Kidney (tissue), 13 donors: ENCODE measurements at regions not wholly inside any gene's neighbourhood (a gene's known extent, or its start where the extent isn't known, plus 50 kb on each side); places are given as distances from the start of the nearest gene placed in this dataset.

Experiments
- DNase-seq, 5 donors: peaks; one replicate each; pipeline ENCODE4 v3.0.0-alpha.2; 2013 to 2020
- FAIRE-seq: peaks from 2 replicates; lab custom pipeline; 2012; peaks lifted over from hg19 to GRCh38; lab: Jason Lieb, UNC
- H3K27ac ChIP-seq, 2 donors: one replicate each; pipeline ENCODE4 v1.7.0; 2013; ENCODE audit warnings: low read depth in 2 of 2, low read length in 2 of 2, inconsistent platforms in 1 of 2
- H3K27me3 ChIP-seq: one replicate; pipeline ENCODE4 v1.7.1; 2013; ENCODE audit warnings: low read length, inconsistent platforms; ENCODE audit not compliant: control insufficient read depth, insufficient read depth
- H3K36me3 ChIP-seq, 3 donors: one replicate each; pipeline versions ENCODE4 v1.7.0 to v1.7.1; 2013; ENCODE audit warnings: low read length in 3 of 3, control low read depth in 1 of 3, inconsistent platforms in 1 of 3; ENCODE audit not compliant: insufficient read depth in 3 of 3, control insufficient read depth in 2 of 3
- H3K4me1 ChIP-seq, 3 donors: one replicate each; pipeline versions ENCODE4 v1.7.0 to v1.7.1; 2013; ENCODE audit warnings: low read length in 3 of 3, inconsistent platforms in 1 of 3, low read depth in 1 of 3; ENCODE audit not compliant: control insufficient read depth in 2 of 3, insufficient read depth in 2 of 3
- H3K4me3 ChIP-seq, 3 donors: one replicate each; pipeline versions ENCODE4 v1.7.0 to v1.8.1; 2013; ENCODE audit warnings: low read length in 3 of 3, control low read depth in 1 of 3, inconsistent platforms in 1 of 3
- H3K9ac ChIP-seq, 3 donors: one replicate each; pipeline versions ENCODE4 v1.7.0 to v1.7.1; 2013; ENCODE audit warnings: low read length in 3 of 3, control low read depth in 1 of 3, inconsistent platforms in 1 of 3
- H3K9me3 ChIP-seq, 3 donors: one replicate each; pipeline versions ENCODE4 v1.7.0 to v1.7.1; 2013; ENCODE audit warnings: low read length in 3 of 3, control low read depth in 1 of 3, inconsistent platforms in 1 of 3; ENCODE audit not compliant: control insufficient read depth in 2 of 3, insufficient read depth in 1 of 3
- CTCF ChIP-seq: IDR thresholded peaks from 3 replicates; pipeline ENCODE4 v1.5.1; 2012; ENCODE audit warnings: mild to moderate bottlenecking, moderate library complexity, borderline replicate concordance; ENCODE audit not compliant: insufficient read depth; ENCODE audit errors: extremely low read depth
- intact Hi-C: fragments of 100-400 bp; cut with DNase I; formaldehyde crosslinking; loops from one replicate; pipeline ENCODE4 v1.11.1; 2022
- donor health status: control.
- donor health status: control.
- donor health status: control.
- donor health status: control.
- donor health status: control.
- donor health status: DM: yes; HTN: yes; CAD: no.
- donor health status: Normal renal cell carcinoma (clear cell type).

- Histone ChIP-seq H3K27ac (no peak overlapping the region), H3K9ac (no peak overlapping the region), H3K4me3 (no peak overlapping the region), H3K27me3 (no peaks in the 10 kb centered on the region), H3K36me3 (no peaks in the 10 kb centered on the region), H3K4me1 (no peaks in the 10 kb centered on the region), H3K9me3 (no peaks in the 10 kb centered on the region)
- DNase-seq (no peak), FAIRE-seq (no peak)
- no peak for TF ChIP-seq CTCF
- intact Hi-C loops: no loop called here
These were observed 815.4 kb upstream of the MDGA2 start for GRCh38 chr14:48490756-48491155.

DNA sequence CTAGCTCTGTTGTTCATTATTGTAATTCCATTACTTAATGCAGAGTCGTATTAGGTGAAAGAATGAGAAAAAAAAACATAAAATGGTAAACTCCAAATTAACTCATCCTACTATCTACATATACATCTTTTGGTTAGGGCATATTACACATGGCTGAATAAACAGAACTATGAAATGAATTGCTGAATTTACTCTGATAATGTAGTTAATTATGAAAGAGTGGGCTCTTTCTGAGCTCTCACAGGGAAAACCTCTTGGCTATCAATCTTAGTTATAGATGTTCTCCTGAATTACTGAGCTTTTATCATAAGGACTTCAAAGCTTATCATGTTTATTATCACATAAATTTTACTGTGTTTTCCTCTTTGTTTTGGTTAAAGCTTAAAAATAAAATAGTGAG lies 798.5 kb upstream of the MDGA2 start:
- no peaks in the 10 kb centered on the region for H3K36me3 ChIP-seq
- no peaks in the 10 kb centered on the region for H3K27me3 ChIP-seq
- H3K9ac ChIP-seq: no peak overlapping the region
- H3K4me1 ChIP-seq: no peaks in the 10 kb centered on the region
- no peaks in the 10 kb centered on the region for H3K9me3 ChIP-seq
- FAIRE-seq: no peak
- intact Hi-C loops: no loop called here
- H3K27ac ChIP-seq: no peak overlapping the region
- no peak overlapping the region for H3K4me3 ChIP-seq
- DNase-seq: no peak
- TF ChIP-seq CTCF: no peak

- no peak for TF ChIP-seq CTCF
- intact Hi-C loops: no loop called here
- H3K4me1 ChIP-seq: no peaks in the 10 kb centered on the region
- H3K36me3 ChIP-seq: no peaks in the 10 kb centered on the region
- H3K4me3 ChIP-seq: no peak overlapping the region
- H3K9ac ChIP-seq: no peak overlapping the region
- DNase-seq (no peak), FAIRE-seq (no peak)
- H3K9me3 ChIP-seq: no peaks in the 10 kb centered on the region
- no peaks in the 10 kb centered on the region for H3K27me3 ChIP-seq
- no peak overlapping the region for H3K27ac ChIP-seq
These were observed 780.6 kb upstream of the MDGA2 start for GRCh38 chr14:48456051-48456450.

DNA sequence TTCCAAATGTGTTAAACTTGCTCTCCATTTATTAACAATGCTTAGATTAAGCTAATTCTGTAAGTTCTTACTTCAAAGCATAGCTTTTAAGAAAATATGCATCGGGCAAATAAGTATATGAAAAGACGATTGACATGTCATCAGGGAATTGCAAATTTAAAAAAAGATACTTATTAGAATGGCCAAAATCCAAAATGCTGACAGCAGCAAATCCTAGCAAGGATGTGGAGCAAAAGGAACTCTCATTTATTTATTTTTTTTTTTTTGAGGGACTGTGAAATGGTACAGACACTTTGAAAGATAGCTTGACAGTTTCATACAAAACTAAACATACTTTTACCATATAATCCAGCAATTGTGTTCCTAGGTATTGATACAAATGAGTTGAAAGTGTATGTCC lies 779.5 kb upstream of the MDGA2 start:
- Histone ChIP-seq H3K27ac (no peak overlapping the region), H3K27me3 (no peaks in the 10 kb centered on the region), H3K36me3 (no peaks in the 10 kb centered on the region), H3K9me3 (no peaks in the 10 kb centered on the region), H3K4me3 (no peak overlapping the region), H3K9ac (no peak overlapping the region), H3K4me1 (no peaks in the 10 kb centered on the region)
- TF ChIP-seq CTCF: no peak
- FAIRE-seq (no peak), DNase-seq (no peak)
- intact Hi-C loops: no loop called here
